Neural crest cell (in vitro differentiated cells): ENCODE measurements at regions not wholly inside any gene's neighbourhood (a gene's known extent, or its start where the extent isn't known, plus 50 kb on each side); places are given as distances from the start of the nearest gene placed in this dataset.
"Not testable (repeated sequence)": the region's sequence is repeated elsewhere in the genome, so short reads cannot be mapped to it uniquely, and the experiment has no call there.

Experiments used
- DNase-seq: peaks from one replicate; pipeline ENCODE4 v3.0.0; 2021; ENCODE audit warnings: low read depth, mixed read lengths, low spot score
- H3K27ac Mint-ChIP-seq: one replicate; pipeline ENCODE4 v1.8.0; 2021; ENCODE audit warnings: mild to moderate bottlenecking, mixed read lengths; ENCODE audit not compliant: unreplicated experiment
- H3K27me3 Mint-ChIP-seq: 2 replicates; pipeline ENCODE4 v1.8.0; 2021; ENCODE audit warnings: low read depth, mild to moderate bottlenecking, mixed read lengths
- H3K36me3 Mint-ChIP-seq: 2 replicates; pipeline ENCODE4 v1.8.0; 2021; ENCODE audit warnings: low read depth, mild to moderate bottlenecking, mixed read lengths
- H3K4me1 Mint-ChIP-seq: 2 replicates; pipeline ENCODE4 v1.8.0; 2021; ENCODE audit warnings: mixed read lengths
- H3K4me3 Mint-ChIP-seq: one replicate; pipeline ENCODE4 v1.8.0; 2021; ENCODE audit warnings: mild to moderate bottlenecking, mixed read lengths
- H3K9me3 Mint-ChIP-seq: 2 replicates; pipeline ENCODE4 v1.8.0; 2021; ENCODE audit warnings: mixed read lengths
- CTCF ChIP-seq: fragments of 200-600 bp; sonication (generic); conservative IDR thresholded peaks from 2 replicates; pipeline ENCODE4 v1.5.0; 2021; ENCODE audit warnings: antibody characterized with exemption, mild to moderate bottlenecking

- H3K27me3 Mint-ChIP-seq, H3K36me3 Mint-ChIP-seq, H3K4me1 Mint-ChIP-seq, H3K9me3 Mint-ChIP-seq, H3K4me3 Mint-ChIP-seq, H3K27ac Mint-ChIP-seq, DNase-seq: not testable (repeated sequence)
Measured at GRCh38 chr17:18546514-18547398, 70.2 kb downstream of the LGALS9C start.

GRCh38 chr17:18557086-18557485 is 80.5 kb downstream of the LGALS9C start:
- H3K27ac Mint-ChIP-seq, H3K9me3 Mint-ChIP-seq, DNase-seq, H3K4me1 Mint-ChIP-seq, H3K36me3 Mint-ChIP-seq, H3K4me3 Mint-ChIP-seq, H3K27me3 Mint-ChIP-seq: not testable (repeated sequence)

GRCh38 chr17:18563381-18564098 is 80.7 kb downstream of the TBC1D28 start:
- H3K4me3 Mint-ChIP-seq, H3K27me3 Mint-ChIP-seq, H3K4me1 Mint-ChIP-seq, H3K9me3 Mint-ChIP-seq, H3K36me3 Mint-ChIP-seq, H3K27ac Mint-ChIP-seq, DNase-seq: not testable (repeated sequence)

- H3K4me1 Mint-ChIP-seq: peaks cover 13% of the 10 kb centered on the region
- not testable (repeated sequence) for H3K4me3 Mint-ChIP-seq, H3K27ac Mint-ChIP-seq, H3K36me3 Mint-ChIP-seq, H3K9me3 Mint-ChIP-seq, H3K27me3 Mint-ChIP-seq
- peak; percentile 28 for DNase-seq
- TF ChIP-seq CTCF: peak; percentile 68
Measured at GRCh38 chr17:18564099-18564448, 80.1 kb downstream of the TBC1D28 start.

GRCh38 chr17:18568108-18568995 is 75.8 kb downstream of the TBC1D28 start:
- DNase-seq, H3K27me3 Mint-ChIP-seq, H3K36me3 Mint-ChIP-seq, H3K4me3 Mint-ChIP-seq, H3K9me3 Mint-ChIP-seq: not testable (repeated sequence)
- Mint-ChIP-seq H3K4me1 (peaks cover 27% of the 10 kb centered on the region), H3K27ac (peak overlapping the region; percentile 50)

- DNase-seq, H3K9me3 Mint-ChIP-seq, H3K27me3 Mint-ChIP-seq, H3K36me3 Mint-ChIP-seq: not testable (repeated sequence)
- peak overlapping the region; percentile 78 for H3K27ac Mint-ChIP-seq
- peaks cover 22% of the 10 kb centered on the region for H3K4me1 Mint-ChIP-seq
- peak overlapping the region; percentile 56 for H3K4me3 Mint-ChIP-seq
Measured at GRCh38 chr17:18569489-18569913, 74.7 kb downstream of the TBC1D28 start.

GRCh38 chr17:18572536-18572935 is 71.7 kb downstream of the TBC1D28 start:
- not testable (repeated sequence) for H3K27me3 Mint-ChIP-seq, H3K9me3 Mint-ChIP-seq, H3K27ac Mint-ChIP-seq, H3K36me3 Mint-ChIP-seq, H3K4me3 Mint-ChIP-seq, DNase-seq
- peaks cover 22% of the 10 kb centered on the region for H3K4me1 Mint-ChIP-seq

GRCh38 chr17:18574137-18574536 is 70.1 kb downstream of the TBC1D28 start:
- not testable (repeated sequence) for DNase-seq, H3K9me3 Mint-ChIP-seq, H3K27me3 Mint-ChIP-seq, H3K4me3 Mint-ChIP-seq, H3K36me3 Mint-ChIP-seq, H3K27ac Mint-ChIP-seq
- H3K4me1 Mint-ChIP-seq: peaks cover 14% of the 10 kb centered on the region
